Stimulated activated effector memory CD8-positive, alpha-beta T cell treated with anti-CD3 and anti-CD28 coated beads, Interleukin-12 subunit alpha, Interleukin-12 subunit beta, amount 100 ng/mL, for 72 hours (primary cell): ENCODE measurements at regions not wholly inside any gene's neighbourhood (a gene's known extent, or its start where the extent isn't known, plus 50 kb on each side); places are given as distances from the start of the nearest gene placed in this dataset.
"Not testable (repeated sequence)": the region's sequence is repeated elsewhere in the genome, so short reads cannot be mapped to it uniquely, and the experiment has no call there.

Source experiments
- ATAC-seq: fragments of 150-1000 bp; cut with Tn5 transposase; 2 replicates; pipeline ENCODE4 v1.10.0; 2021
- DNase-seq, 2 donors: peaks; one replicate each; pipeline ENCODE4 v3.0.0; 2021 to 2022; ENCODE audit warnings: low spot score in 2 of 2
- H3K27ac Mint-ChIP-seq: one replicate; pipeline ENCODE4 v1.8.0; 2022; ENCODE audit warnings: mild to moderate bottlenecking, mixed read lengths
- H3K36me3 Mint-ChIP-seq: one replicate; pipeline ENCODE4 v1.8.0; 2022; ENCODE audit warnings: mild to moderate bottlenecking, mixed read lengths
- H3K4me1 Mint-ChIP-seq: one replicate; pipeline ENCODE4 v1.8.0; 2022; ENCODE audit warnings: mixed read lengths
- H3K4me3 Mint-ChIP-seq: one replicate; pipeline ENCODE4 v1.8.0; 2022; ENCODE audit warnings: mild to moderate bottlenecking, mixed read lengths
- H3K9me3 Mint-ChIP-seq: one replicate; pipeline ENCODE4 v1.8.0; 2022; ENCODE audit warnings: mixed read lengths

GRCh38 chr2:210376694-210377093, 61.7 kb upstream of the MYL1 start:
- no peaks in the 10 kb centered on the region for H3K9me3 Mint-ChIP-seq
- DNase-seq (no peak), ATAC-seq (no peak)
- no peak overlapping the region for H3K4me3 Mint-ChIP-seq
- no peaks in the 10 kb centered on the region for H3K36me3 Mint-ChIP-seq
- H3K27ac Mint-ChIP-seq, result no peak overlapping the region
- no peaks in the 10 kb centered on the region for H3K4me1 Mint-ChIP-seq

DNA sequence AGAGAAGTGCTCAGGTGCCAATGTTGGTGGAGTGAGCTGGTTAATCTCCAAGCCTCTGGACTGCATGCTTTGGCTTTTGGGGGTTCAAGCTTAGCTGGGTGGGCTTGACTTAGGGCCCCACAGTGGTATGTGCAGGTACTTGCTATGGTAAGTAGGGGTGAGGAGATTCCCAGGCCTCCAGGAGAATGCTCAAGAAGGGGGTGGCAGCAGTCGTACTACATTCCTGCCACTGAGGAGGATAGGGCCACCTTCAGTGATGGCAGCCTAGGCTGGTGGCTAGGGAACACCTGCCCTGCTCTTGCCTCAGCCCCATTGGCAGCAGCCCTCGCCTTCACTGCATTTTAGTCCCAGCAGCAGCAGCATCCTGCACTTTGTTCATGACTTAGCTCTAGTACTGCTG, 55.6 kb upstream of the MYL1 start:
- ATAC-seq (peak; percentile 43), DNase-seq (no peak)
- H3K36me3 Mint-ChIP-seq, result no peaks in the 10 kb centered on the region

DNA sequence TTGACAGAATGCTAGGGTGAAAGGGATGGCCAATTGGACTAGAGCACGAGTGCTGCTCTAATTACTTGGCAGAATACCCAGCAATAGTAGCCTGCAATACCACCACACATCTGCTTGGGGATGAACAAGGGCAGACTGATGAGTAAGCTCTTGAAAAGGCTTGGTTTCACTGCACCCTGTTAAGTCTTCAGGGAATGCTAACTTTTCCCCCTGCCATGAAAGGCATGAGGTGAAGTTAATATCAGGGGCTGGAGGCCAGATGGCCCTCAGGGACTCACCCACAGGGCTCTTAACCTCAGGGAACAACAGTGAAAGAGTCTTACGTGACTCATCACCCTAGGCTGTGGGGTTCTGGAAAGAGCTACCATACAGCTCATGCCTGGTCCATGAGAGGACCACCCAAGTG, 51.7 kb upstream of the MYL1 start:
- no peak overlapping the region for H3K4me3 Mint-ChIP-seq
- peak; percentile 30 for ATAC-seq
- H3K36me3 Mint-ChIP-seq, result no peaks in the 10 kb centered on the region
- no peak for DNase-seq
- H3K4me1 Mint-ChIP-seq, result no peaks in the 10 kb centered on the region
- H3K9me3 Mint-ChIP-seq, result no peaks in the 10 kb centered on the region
- no peak overlapping the region for H3K27ac Mint-ChIP-seq

More for the DNA sequence above, 55.6 kb upstream of the MYL1 start:
- Mint-ChIP-seq H3K9me3 (no peaks in the 10 kb centered on the region), H3K4me1 (no peaks in the 10 kb centered on the region), H3K27ac (no peak overlapping the region), H3K4me3 (no peak overlapping the region)

DNA sequence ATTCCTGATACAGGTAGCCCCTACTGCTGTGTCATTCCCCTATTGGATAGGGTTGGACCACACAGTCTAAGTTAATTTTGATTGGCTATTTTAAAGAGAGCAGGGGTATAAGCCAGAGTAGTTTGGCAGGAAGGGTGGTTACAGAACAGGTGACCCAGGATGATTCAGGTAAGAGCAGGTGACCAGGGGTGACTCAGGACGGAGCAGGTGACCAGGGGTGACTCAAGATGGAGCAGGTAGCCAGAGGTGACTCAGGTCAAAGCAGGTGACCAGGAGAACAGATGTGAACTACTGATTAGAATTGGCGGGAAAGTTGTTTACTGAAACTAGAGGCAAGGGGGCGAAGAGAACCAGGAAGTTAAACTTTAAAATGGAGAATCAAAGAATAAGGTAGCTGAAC, 50.5 kb upstream of the MYL1 start:
- DNase-seq, H3K27ac Mint-ChIP-seq, H3K4me3 Mint-ChIP-seq, H3K9me3 Mint-ChIP-seq, H3K36me3 Mint-ChIP-seq, H3K4me1 Mint-ChIP-seq, ATAC-seq: not testable (repeated sequence)
